Panc1 (cell line): ENCODE measurements at regions not wholly inside any gene's neighbourhood (a gene's known extent, or its start where the extent isn't known, plus 50 kb on each side); places are given as distances from the start of the nearest gene placed in this dataset.

Experiments
- ATAC-seq: fragments of 200-7000 bp; cut with Tn5 transposase; 2 replicates; pipeline ENCODE4 v1.9.1; 2020; ENCODE audit warnings: mild to moderate bottlenecking, moderate library complexity
- BruUV-seq: library from RNA; stranded (reverse); fragments of 400-500 nt; replicated peaks from 2 replicates; lab custom pipeline; 2021; lab: Mats Ljungman, UMichigan
- CTCF ChIA-PET: fragments of 300-600 bp; sonication (Branson Sonifier 250); formaldehyde crosslinking; loops from one replicate; lab custom pipeline; 2022; ENCODE audit warnings: antibody characterized with exemption; lab: Charles Lee
- POLR2A ChIA-PET: fragments of 300-600 bp; sonication (Branson Sonifier 250); formaldehyde crosslinking; loops from one replicate; lab custom pipeline; 2022; ENCODE audit warnings: antibody characterized with exemption; lab: Charles Lee
- DNase-seq: peaks from one replicate; pipeline ENCODE4 v3.0.0-alpha.2; 2010; ENCODE audit warnings: low read depth, low spot score
- H3K27ac ChIP-seq: 2 replicates; pipeline ENCODE4 v1.5.1; 2011; ENCODE audit warnings: mild to moderate bottlenecking, low read length, inconsistent platforms
- H3K27me3 ChIP-seq: fragments of 200-500 bp; sonication (Bioruptor generic); 2 replicates; pipeline ENCODE4 v1.6.0; 2014; ENCODE audit warnings: low read length, inconsistent platforms; ENCODE audit not compliant: control insufficient read depth, insufficient read depth
- H3K36me3 ChIP-seq: fragments of 200-500 bp; sonication (Bioruptor generic); 2 replicates; pipeline ENCODE4 v1.5.1; 2014; ENCODE audit warnings: inconsistent platforms, mild to moderate bottlenecking, low read length, moderate library complexity; ENCODE audit not compliant: control insufficient read depth, insufficient read depth
- H3K4me1 ChIP-seq: 2 replicates; pipeline ENCODE4 v1.5.1; 2011; ENCODE audit warnings: inconsistent platforms, mild to moderate bottlenecking, low read length, moderate library complexity; ENCODE audit not compliant: control insufficient read depth, insufficient read depth
- H3K4me3 ChIP-seq, 2 experiments: 2 replicates each; pipeline ENCODE4 v1.5.1; 2011 to 2012; ENCODE audit warnings: low read depth in 2 of 2, low read length in 2 of 2, mild to moderate bottlenecking in 2 of 2, inconsistent platforms in 1 of 2, moderate library complexity in 1 of 2
- H3K9me3 ChIP-seq: fragments of 200-500 bp; sonication (Bioruptor generic); 2 replicates; pipeline ENCODE4 v1.5.1; 2014; ENCODE audit warnings: low read depth, mild to moderate bottlenecking, inconsistent platforms, low read length, moderate library complexity; ENCODE audit not compliant: control insufficient read depth, insufficient read depth
- CTCF ChIP-seq: fragments of 450-650 bp; IDR thresholded peaks from 2 replicates; pipeline ENCODE4 v1.5.1; 2017; ENCODE audit warnings: mild to moderate bottlenecking
- POLR2AphosphoS5 ChIP-seq: IDR thresholded peaks from 2 replicates; pipeline ENCODE4 v1.6.1; 2012; ENCODE audit warnings: mild to moderate bottlenecking, low read depth, low read length, moderate library complexity
- SIN3A ChIP-seq: IDR thresholded peaks from 2 replicates; pipeline ENCODE4 v1.6.1; 2012; ENCODE audit warnings: low read depth, mild to moderate bottlenecking, low read length, moderate library complexity, borderline replicate concordance; ENCODE audit not compliant: insufficient read depth
- TCF7L2 ChIP-seq: IDR thresholded peaks from 2 replicates; pipeline ENCODE4 v1.6.1; 2011; ENCODE audit warnings: mild to moderate bottlenecking, low read depth, low read length, inconsistent platforms
- in situ Hi-C: cut with HindIII; loops from 2 replicates; pipeline ENCODE4 v1.10.0; 2016; ENCODE audit warnings: low sequenced_read_pairs, low pct_unique_long_range_greater_than_20kb
- intact Hi-C: fragments of 100-400 bp; cut with micrococcal nuclease; formaldehyde crosslinking; loops from one replicate; pipeline ENCODE4 v1.10.0; 2022; ENCODE audit not compliant: unreplicated experiment
- TF ChIP-seq, protein P1 (sequence below), 2 experiments: IDR thresholded peaks; 2 replicates each; pipeline ENCODE4 v1.6.1; 2011 to 2012; ENCODE audit warnings: low read depth in 2 of 2, control low read depth in 1 of 2, low read length in 1 of 2, mild to moderate bottlenecking in 1 of 2, moderate library complexity in 1 of 2; ENCODE audit not compliant: insufficient read depth in 1 of 2

DNA sequence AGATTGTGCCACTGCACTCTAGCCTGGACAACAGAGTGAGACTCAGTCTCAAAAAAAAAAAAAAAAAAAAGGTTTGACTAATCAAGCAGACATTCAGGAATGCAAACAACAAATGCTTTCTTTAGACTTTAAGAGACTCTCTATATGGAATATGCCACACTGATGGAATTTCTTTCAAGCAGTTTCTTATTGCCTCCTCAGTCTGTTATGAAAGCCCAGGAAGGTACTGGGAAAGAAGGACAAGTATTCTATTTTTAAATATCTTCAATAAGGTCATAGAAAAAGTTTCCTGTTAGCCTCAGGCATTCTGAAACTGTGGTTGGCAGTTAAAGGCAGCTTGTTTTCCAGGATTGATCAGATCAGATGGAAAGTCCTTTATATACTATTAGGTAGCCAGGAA, 241.6 kb downstream of the PIK3C3 start:
- no peaks in the 10 kb centered on the region for H3K36me3 ChIP-seq
- no peak overlapping the region for H3K4me3 ChIP-seq
- TF ChIP-seq SIN3A, result no peak
- TF ChIP-seq POLR2AphosphoS5, result no peak
- TF ChIP-seq CTCF, result no peak
- TF ChIP-seq TCF7L2, result no peak
- TF ChIP-seq, protein P1, sequence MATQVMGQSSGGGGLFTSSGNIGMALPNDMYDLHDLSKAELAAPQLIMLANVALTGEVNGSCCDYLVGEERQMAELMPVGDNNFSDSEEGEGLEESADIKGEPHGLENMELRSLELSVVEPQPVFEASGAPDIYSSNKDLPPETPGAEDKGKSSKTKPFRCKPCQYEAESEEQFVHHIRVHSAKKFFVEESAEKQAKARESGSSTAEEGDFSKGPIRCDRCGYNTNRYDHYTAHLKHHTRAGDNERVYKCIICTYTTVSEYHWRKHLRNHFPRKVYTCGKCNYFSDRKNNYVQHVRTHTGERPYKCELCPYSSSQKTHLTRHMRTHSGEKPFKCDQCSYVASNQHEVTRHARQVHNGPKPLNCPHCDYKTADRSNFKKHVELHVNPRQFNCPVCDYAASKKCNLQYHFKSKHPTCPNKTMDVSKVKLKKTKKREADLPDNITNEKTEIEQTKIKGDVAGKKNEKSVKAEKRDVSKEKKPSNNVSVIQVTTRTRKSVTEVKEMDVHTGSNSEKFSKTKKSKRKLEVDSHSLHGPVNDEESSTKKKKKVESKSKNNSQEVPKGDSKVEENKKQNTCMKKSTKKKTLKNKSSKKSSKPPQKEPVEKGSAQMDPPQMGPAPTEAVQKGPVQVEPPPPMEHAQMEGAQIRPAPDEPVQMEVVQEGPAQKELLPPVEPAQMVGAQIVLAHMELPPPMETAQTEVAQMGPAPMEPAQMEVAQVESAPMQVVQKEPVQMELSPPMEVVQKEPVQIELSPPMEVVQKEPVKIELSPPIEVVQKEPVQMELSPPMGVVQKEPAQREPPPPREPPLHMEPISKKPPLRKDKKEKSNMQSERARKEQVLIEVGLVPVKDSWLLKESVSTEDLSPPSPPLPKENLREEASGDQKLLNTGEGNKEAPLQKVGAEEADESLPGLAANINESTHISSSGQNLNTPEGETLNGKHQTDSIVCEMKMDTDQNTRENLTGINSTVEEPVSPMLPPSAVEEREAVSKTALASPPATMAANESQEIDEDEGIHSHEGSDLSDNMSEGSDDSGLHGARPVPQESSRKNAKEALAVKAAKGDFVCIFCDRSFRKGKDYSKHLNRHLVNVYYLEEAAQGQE (IDR thresholded peaks at IDR 0.05; ENCODE audit: insufficient read depth in 1 of 2, low read depth in 2 of 2, low read length in 1 of 2), result no peak
- intact Hi-C loops, result no loop called here
- ChIA-PET CTCF (no interaction called here), POLR2A (no interaction called here)
- no peak overlapping the region for H3K27ac ChIP-seq
- ATAC-seq, result no peak
- BruUV-seq, result no TSS peak
- no peak for DNase-seq
- in situ Hi-C loops, result no loop called here
- no peaks in the 10 kb centered on the region for H3K4me1 ChIP-seq
- H3K27me3 ChIP-seq, result no peaks in the 10 kb centered on the region
- no peaks in the 10 kb centered on the region for H3K9me3 ChIP-seq

GRCh38 chr18:42201137-42201536, 246.1 kb downstream of the PIK3C3 start:
- Histone ChIP-seq H3K27me3 (no peaks in the 10 kb centered on the region), H3K27ac (no peak overlapping the region), H3K4me3 (no peak overlapping the region), H3K4me1 (no peaks in the 10 kb centered on the region), H3K36me3 (no peaks in the 10 kb centered on the region), H3K9me3 (no peaks in the 10 kb centered on the region)
- DNase-seq (no peak), ATAC-seq (no peak)
- ChIA-PET CTCF (no interaction called here), POLR2A (no interaction called here)
- intact Hi-C loops, result no loop called here
- in situ Hi-C loops, result no loop called here
- TF ChIP-seq, protein P1 (IDR thresholded peaks at IDR 0.05; ENCODE audit: insufficient read depth in 1 of 2, low read depth in 2 of 2, low read length in 1 of 2), result no peak
- TF ChIP-seq SIN3A (no peak), POLR2AphosphoS5 (no peak), TCF7L2 (no peak), CTCF (no peak)
- no TSS peak for BruUV-seq
